ENCODE measurements at regions not wholly inside any gene's neighbourhood (a gene's known extent, or its start where the extent isn't known, plus 50 kb on each side); places are given as distances from the start of the nearest gene placed in this dataset.

DNA sequence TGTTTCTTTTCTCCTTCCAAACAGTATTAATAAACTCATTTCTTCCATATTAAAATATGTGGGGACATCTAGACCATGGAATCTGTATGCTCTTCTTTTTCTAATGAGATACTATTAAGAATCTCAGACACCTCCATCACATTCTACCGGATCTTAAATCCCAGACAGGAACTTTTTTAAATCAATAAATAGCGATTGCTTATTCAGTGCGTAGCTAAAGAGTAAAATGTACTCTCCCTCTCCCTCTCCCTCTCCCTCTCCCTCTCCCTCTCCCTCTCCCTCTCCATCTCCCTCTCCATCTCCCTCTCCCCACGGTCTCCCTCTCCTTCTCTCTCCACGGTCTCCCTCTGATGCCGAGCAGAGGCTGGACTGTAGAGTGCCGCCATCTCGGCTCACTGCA lies 297.0 kb downstream of the HNRNPD start:
- DNase-seq (ENCODE audit: low spot score): no peak
- H3K4me3 ChIP-seq: no peak overlapping the region
- TF ChIP-seq, protein P1, sequence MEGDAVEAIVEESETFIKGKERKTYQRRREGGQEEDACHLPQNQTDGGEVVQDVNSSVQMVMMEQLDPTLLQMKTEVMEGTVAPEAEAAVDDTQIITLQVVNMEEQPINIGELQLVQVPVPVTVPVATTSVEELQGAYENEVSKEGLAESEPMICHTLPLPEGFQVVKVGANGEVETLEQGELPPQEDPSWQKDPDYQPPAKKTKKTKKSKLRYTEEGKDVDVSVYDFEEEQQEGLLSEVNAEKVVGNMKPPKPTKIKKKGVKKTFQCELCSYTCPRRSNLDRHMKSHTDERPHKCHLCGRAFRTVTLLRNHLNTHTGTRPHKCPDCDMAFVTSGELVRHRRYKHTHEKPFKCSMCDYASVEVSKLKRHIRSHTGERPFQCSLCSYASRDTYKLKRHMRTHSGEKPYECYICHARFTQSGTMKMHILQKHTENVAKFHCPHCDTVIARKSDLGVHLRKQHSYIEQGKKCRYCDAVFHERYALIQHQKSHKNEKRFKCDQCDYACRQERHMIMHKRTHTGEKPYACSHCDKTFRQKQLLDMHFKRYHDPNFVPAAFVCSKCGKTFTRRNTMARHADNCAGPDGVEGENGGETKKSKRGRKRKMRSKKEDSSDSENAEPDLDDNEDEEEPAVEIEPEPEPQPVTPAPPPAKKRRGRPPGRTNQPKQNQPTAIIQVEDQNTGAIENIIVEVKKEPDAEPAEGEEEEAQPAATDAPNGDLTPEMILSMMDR (IDR thresholded peaks at IDR 0.05): no peak
- no peaks in the 10 kb centered on the region for H3K36me3 ChIP-seq
- H3K4me1 ChIP-seq: no peaks in the 10 kb centered on the region
- no peak overlapping the region for H3K27ac ChIP-seq
- H3K27me3 ChIP-seq: no peaks in the 10 kb centered on the region
- no peaks in the 10 kb centered on the region for H3K9me3 ChIP-seq

DNA sequence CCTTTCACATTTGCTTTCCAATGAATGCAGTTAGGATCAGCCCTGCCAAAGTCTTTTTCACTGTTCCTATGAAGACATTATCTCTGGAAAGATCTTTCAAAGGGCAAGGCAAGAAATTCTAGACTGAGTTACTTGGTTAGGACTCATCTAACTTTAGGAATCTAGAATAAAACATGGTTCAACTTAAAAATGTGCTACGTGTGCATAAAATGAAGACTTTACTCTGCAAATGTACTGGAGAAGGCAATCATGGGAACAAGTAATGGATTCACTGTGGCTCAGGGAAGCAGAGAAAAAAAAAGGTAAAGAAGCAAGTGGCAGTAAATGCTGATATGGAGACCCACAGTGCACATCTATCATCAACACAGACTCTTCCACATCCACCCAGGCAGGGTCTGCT lies 297.4 kb downstream of the HNRNPD start:
- no peak for DNase-seq (ENCODE audit: low spot score)
- TF ChIP-seq, protein P1 (IDR thresholded peaks at IDR 0.05): no peak
- H3K9me3 ChIP-seq: no peaks in the 10 kb centered on the region
- H3K27me3 ChIP-seq: no peaks in the 10 kb centered on the region
- H3K4me3 ChIP-seq: no peak overlapping the region
- H3K27ac ChIP-seq: no peak overlapping the region
- no peaks in the 10 kb centered on the region for H3K4me1 ChIP-seq
- no peaks in the 10 kb centered on the region for H3K36me3 ChIP-seq

DNA sequence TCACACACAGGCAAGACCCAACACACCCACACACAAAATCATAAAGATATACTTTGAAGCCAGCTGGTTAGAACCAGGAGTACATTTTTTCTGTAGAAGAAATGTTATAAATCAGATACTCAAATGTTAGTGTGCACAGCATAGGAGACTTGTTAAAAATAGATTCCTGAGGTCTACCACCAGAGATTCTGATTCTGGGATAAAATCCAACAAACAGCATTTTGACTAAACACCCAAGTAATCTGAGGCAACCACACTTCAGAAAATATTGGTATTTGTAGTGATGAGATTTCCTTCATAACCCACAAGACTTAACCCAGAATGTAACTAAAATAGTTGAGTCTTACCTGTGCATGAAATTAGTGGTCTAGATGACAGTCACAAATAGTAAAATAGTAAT lies 301.8 kb downstream of the HNRNPD start:
- TF ChIP-seq, protein P1 (IDR thresholded peaks at IDR 0.05): no peak
- Histone ChIP-seq H3K4me3 (no peak overlapping the region), H3K36me3 (no peaks in the 10 kb centered on the region), H3K4me1 (no peaks in the 10 kb centered on the region), H3K9me3 (no peaks in the 10 kb centered on the region), H3K27ac (no peak overlapping the region), H3K27me3 (no peaks in the 10 kb centered on the region)
- DNase-seq (ENCODE audit: low spot score): no peak

DNA sequence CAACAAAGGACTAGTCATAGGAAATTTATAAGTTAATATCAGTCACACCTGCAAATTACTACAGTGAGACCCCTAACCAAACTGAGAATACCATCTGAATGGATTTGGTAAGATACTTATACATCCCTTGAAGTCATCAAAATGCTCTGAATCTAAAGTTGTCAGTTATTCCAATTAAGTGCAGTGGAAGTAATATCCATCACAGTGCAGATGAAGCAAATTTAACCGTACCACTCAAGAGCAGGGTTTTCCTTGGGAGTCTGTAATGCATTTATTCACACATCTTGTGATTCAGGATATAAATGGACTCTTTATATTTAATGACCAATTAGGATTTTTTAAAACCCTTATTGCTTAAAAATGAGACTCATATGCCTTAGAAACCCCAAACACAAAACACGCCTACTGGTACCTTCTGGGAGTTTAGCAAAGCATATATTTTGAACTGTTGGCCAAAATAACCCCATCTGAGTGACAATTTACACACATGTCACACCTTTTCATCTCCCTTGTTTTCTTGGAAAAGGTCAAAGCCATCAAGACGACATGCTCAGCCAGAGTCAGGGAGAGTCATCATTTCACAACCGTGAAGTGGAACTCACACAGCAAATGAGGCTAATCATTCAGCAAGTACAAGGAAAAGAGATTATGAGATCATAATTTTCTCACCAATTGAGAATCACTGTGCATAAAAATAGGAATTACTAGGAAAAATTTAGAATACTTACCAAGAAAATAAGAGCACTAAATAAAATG lies 303.7 kb downstream of the HNRNPD start:
- Histone ChIP-seq H3K4me3 (no peak overlapping the region), H3K9me3 (no peaks in the 10 kb centered on the region), H3K4me1 (no peaks in the 10 kb centered on the region), H3K36me3 (no peaks in the 10 kb centered on the region), H3K27me3 (no peaks in the 10 kb centered on the region), H3K27ac (no peak overlapping the region)
- TF ChIP-seq, protein P1 (IDR thresholded peaks at IDR 0.05): no peak
- no peak for DNase-seq (ENCODE audit: low spot score)

DNA sequence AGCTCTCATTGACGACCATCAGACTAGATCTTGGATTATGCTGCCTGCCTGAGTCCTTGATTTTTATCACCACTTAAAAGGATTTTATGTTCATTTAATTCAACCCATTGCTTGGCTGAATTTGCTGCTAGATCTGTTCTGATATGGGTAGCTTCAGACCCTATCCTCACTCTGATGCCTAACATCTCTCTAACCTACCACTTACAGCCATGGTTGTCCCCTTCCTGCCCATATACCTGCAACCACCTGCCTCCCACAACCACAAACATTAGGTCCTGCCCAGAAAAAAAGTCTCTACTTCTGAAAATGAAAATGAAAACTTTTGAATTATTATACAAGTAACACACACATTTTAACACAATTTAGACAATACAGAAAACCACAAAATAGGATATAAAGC lies 310.8 kb downstream of the HNRNPD start:
- TF ChIP-seq, protein P1 (IDR thresholded peaks at IDR 0.05): no peak
- no peak for DNase-seq (ENCODE audit: low spot score)

More for the DNA sequence above, 310.8 kb downstream of the HNRNPD start:
- Histone ChIP-seq H3K36me3 (no peaks in the 10 kb centered on the region), H3K4me1 (no peaks in the 10 kb centered on the region), H3K4me3 (no peak overlapping the region), H3K27me3 (no peaks in the 10 kb centered on the region), H3K9me3 (no peaks in the 10 kb centered on the region), H3K27ac (no peak overlapping the region)
